ENCODE measurements at regions not wholly inside any gene's neighbourhood (a gene's known extent, or its start where the extent isn't known, plus 50 kb on each side); places are given as distances from the start of the nearest gene placed in this dataset.

- TF ChIP-seq CTCF (conservative IDR thresholded peaks at IDR 0.05; ENCODE audit: low read length) (no peak), EZH2phosphoT487 (IDR thresholded peaks at IDR 0.05; ENCODE audit: borderline replicate concordance, low read depth, low read length) (no peak)
Measured at GRCh38 chr1:187853505-187853904, 1024.8 kb downstream of the PLA2G4A start.

Measured in OCI-LY7 (cell line).